GM12878 (cell line): ENCODE measurements at regions not wholly inside any gene's neighbourhood (a gene's known extent, or its start where the extent isn't known, plus 50 kb on each side); places are given as distances from the start of the nearest gene placed in this dataset.

Experiments used
- ATAC-seq: fragments of 200-7000 bp; cut with Tn5 transposase; 3 replicates; pipeline ENCODE4 v1.9.1; 2020; ENCODE audit warnings: mild to moderate bottlenecking, moderate library complexity
- BruUV-seq: library from RNA; stranded (reverse); fragments of 400-500 nt; replicated peaks from 2 replicates; lab custom pipeline; 2021; lab: Mats Ljungman, UMichigan
- CTCF ChIA-PET: fragments of 300-600 bp; sonication (Branson Sonifier 250); formaldehyde crosslinking; extraction: SDS; loops from one replicate; lab custom pipeline; 2021; ENCODE audit warnings: inconsistent platforms; lab: Yijun Ruan, JAX
- POLR2A ChIA-PET: fragments of 350-600 bp; formaldehyde crosslinking; extraction: SDS; loops from one replicate; lab custom pipeline; 2021; ENCODE audit warnings: inconsistent platforms; lab: Charles Lee
- RAD21 ChIA-PET: fragments of 300-600 bp; sonication (Branson Sonifier 250); formaldehyde crosslinking; loops from one replicate; lab custom pipeline; 2023; ENCODE audit warnings: antibody characterized with exemption; ENCODE audit not compliant: unreplicated experiment; lab: Charles Lee
- SMC1A ChIA-PET: fragments of 300-600 bp; sonication (Branson Sonifier 250); formaldehyde crosslinking; loops from one replicate; lab custom pipeline; 2023; ENCODE audit not compliant: unreplicated experiment, uncharacterized antibody; lab: Charles Lee
- DNase-seq: peaks from one replicate; pipeline ENCODE4 v3.0.0-alpha.2; 2011; ENCODE audit warnings: low read depth, low spot score
- FAIRE-seq: peaks from 3 replicates; lab custom pipeline; 2011; peaks lifted over from hg19 to GRCh38; lab: Jason Lieb, UNC
- H2AFZ ChIP-seq: 2 replicates; pipeline ENCODE4 v1.6.0; 2011; ENCODE audit warnings: low read depth, low read length, control low read depth; ENCODE audit not compliant: control insufficient read depth
- H3K27ac ChIP-seq: 2 replicates; pipeline ENCODE4 v1.5.1; 2011; ENCODE audit warnings: control low read depth; ENCODE audit not compliant: control insufficient read depth, insufficient read depth
- H3K27me3 ChIP-seq, 2 experiments: replicated peaks in 1 of 2; 2 replicates each; pipeline versions ENCODE4 v1.6.0 to v1.6.1; 2011; ENCODE audit warnings: low read length in 1 of 2; ENCODE audit not compliant: control insufficient read depth in 2 of 2, insufficient read depth in 2 of 2
- H3K36me3 ChIP-seq, 2 experiments: 2 replicates each; pipeline ENCODE4 v1.5.1; 2011; ENCODE audit warnings: low read length in 1 of 2; ENCODE audit not compliant: control insufficient read depth in 2 of 2, insufficient read depth in 2 of 2
- H3K4me1 ChIP-seq: 2 replicates; pipeline ENCODE4 v1.6.1; 2011; ENCODE audit warnings: mild to moderate bottlenecking, low read length, moderate library complexity, mixed read lengths; ENCODE audit not compliant: control insufficient read depth, insufficient read depth
- H3K4me2 ChIP-seq: 2 replicates; pipeline ENCODE4 v1.6.0; 2011; ENCODE audit warnings: control low read depth; ENCODE audit not compliant: control insufficient read depth, insufficient read depth
- H3K4me3 ChIP-seq: fragments of 200-600 bp; sonication (generic); 2 replicates; pipeline ENCODE4 v1.5.1; 2016
- H3K79me2 ChIP-seq: 2 replicates; pipeline ENCODE4 v1.6.0; 2011; ENCODE audit warnings: low read length; ENCODE audit not compliant: control insufficient read depth, insufficient read depth
- H3K9ac ChIP-seq: 2 replicates; pipeline ENCODE4 v1.8.0; 2011; ENCODE audit warnings: low read length, control low read depth, mixed read lengths; ENCODE audit not compliant: control insufficient read depth, insufficient read depth
- H3K9me3 ChIP-seq: replicated peaks from 3 replicates; pipeline ENCODE4 v1.5.1; 2011; ENCODE audit warnings: mild to moderate bottlenecking, low read length; ENCODE audit not compliant: control insufficient read depth, insufficient read depth
- H4K20me1 ChIP-seq: 2 replicates; pipeline ENCODE4 v1.6.0; 2011; ENCODE audit not compliant: control insufficient read depth, insufficient read depth
- CEBPB ChIP-seq, 2 experiments: fragments of 150-350 bp in 1 of 2; IDR thresholded peaks; 2 replicates each; pipeline ENCODE4 v1.6.1; 2012 to 2014; ENCODE audit warnings: low read depth in 2 of 2, low read length in 2 of 2, borderline replicate concordance in 1 of 2, inconsistent platforms in 1 of 2
- MYC ChIP-seq: IDR thresholded peaks from 2 replicates; pipeline ENCODE4 v1.6.1; 2011; ENCODE audit warnings: mild to moderate bottlenecking, low read length, moderate library complexity, inconsistent platforms; ENCODE audit not compliant: insufficient read depth, insufficient replicate concordance, insufficient read length, severe bottlenecking
- ZBED1 ChIP-seq: IDR thresholded peaks from 2 replicates; pipeline ENCODE4 v1.6.1; 2016; ENCODE audit warnings: borderline replicate concordance
- ZSCAN29 ChIP-seq: fragments of 450-650 bp; IDR thresholded peaks from 2 replicates; pipeline ENCODE4 v1.6.1; 2017; ENCODE audit warnings: mild to moderate bottlenecking, moderate library complexity
- WGBS: methylation state at CpG from one replicate; pipeline ENCODE4 v1.1.6; 2016; ENCODE audit warnings: low lambda C conversion rate; ENCODE audit not compliant: insufficient replicate concordance, insufficient coverage; ENCODE audit errors: missing lambda C conversion rate; 5-methylcytosine and 5-hydroxymethylcytosine counted together
- in situ Hi-C: fragments of 300-500 bp; cut with MboI; formaldehyde crosslinking; loops from 9 replicates; pipeline ENCODE4 v1.14.3; 2018; ENCODE audit warnings: mixed read lengths
- intact Hi-C: fragments of 100-400 bp; cut with micrococcal nuclease; formaldehyde crosslinking; loops from one replicate; pipeline ENCODE4 v1.14.2; 2022; ENCODE audit not compliant: unreplicated experiment
- TF ChIP-seq, protein P1 (sequence below): fragments of 450-650 bp; conservative IDR thresholded peaks from 2 replicates; pipeline ENCODE4 v1.6.1; 2017; ENCODE audit warnings: mild to moderate bottlenecking, moderate library complexity

DNA sequence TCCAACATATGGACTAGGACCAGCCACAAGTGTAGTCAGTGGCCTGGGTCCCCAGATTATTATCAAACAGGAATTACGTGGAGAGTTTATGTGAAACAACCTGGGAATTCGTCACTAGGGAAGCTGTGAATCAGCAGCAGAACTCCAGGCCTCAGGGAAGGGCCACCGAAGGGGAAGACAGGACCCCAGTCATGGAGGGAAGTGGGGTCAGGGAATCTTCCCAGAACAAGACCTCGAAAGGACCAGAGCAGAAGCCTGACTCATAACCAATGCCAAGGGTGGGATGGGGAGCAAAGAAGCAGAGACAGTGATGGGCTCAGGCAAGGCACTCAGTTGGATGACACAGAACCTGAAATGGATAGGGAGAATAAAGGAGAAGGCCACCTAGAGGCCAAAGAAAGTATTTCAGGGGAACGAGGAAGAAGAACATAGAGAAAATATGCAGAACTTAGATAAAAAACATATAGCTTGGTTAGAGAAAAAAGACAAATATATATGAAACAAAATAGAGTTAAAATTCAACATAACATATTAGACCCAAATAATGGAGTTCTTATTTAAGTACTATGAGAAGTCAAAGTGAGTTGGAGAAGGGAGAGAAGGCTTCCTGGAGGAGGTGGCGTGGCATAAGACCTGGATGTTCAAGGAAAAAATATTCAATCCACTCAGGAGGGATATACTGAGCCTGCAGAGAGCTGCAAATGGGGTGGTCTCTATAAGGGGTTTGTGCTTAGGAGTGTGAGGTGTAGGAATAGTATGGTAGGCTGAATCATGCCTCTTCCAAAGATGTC, 66.7 kb upstream of the CAST start (continued):
- TF ChIP-seq, protein P1, sequence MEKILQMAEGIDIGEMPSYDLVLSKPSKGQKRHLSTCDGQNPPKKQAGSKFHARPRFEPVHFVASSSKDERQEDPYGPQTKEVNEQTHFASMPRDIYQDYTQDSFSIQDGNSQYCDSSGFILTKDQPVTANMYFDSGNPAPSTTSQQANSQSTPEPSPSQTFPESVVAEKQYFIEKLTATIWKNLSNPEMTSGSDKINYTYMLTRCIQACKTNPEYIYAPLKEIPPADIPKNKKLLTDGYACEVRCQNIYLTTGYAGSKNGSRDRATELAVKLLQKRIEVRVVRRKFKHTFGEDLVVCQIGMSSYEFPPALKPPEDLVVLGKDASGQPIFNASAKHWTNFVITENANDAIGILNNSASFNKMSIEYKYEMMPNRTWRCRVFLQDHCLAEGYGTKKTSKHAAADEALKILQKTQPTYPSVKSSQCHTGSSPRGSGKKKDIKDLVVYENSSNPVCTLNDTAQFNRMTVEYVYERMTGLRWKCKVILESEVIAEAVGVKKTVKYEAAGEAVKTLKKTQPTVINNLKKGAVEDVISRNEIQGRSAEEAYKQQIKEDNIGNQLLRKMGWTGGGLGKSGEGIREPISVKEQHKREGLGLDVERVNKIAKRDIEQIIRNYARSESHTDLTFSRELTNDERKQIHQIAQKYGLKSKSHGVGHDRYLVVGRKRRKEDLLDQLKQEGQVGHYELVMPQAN = no peak
- TF ChIP-seq ZSCAN29 = no peak
- TF ChIP-seq CEBPB (IDR thresholded peaks at IDR 0.05; ENCODE audit: borderline replicate concordance in 1 of 2, low read depth in 2 of 2, low read length in 2 of 2) = no peak
- TF ChIP-seq MYC = no peak
- TF ChIP-seq, all 136 proteins: peak for 3

DNA sequence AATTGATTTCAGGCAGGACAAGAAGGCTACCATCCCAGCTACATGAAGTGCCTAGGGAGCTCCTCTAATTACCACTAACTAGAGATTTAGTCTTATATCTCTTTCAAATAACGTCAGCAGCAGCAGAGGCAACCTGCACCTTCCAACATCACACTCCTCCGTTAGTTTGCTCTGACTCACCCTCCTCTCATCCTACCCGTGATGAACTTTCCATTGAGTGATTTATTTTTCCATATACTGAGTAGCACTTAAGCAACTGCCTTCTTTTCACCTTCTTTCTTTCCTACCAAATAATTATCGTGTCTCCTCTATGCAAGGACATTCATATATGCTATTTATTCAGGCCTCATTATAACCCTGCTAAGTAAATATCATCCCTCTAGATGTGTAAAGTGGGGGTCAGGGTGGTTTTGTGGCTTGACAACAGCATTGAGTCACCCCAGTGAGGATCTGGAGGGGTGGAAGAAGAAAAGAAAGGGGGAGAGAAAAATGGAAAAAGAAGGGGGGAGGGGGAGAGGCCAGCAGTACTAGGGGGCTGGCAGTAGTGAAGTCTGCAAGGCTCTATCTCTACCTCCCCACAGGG, 64.6 kb upstream of the CAST start:
- ChIA-PET CTCF (interaction anchor here (0.7 to 15.3 kb wide), 3 partner anchors 216 to 564 kb away, joined by 3 to 360 read pairs (median 3); no protein-coding TSS in a partner anchor), POLR2A (no interaction called here), SMC1A (interaction anchor here (1.1 to 2.2 kb wide), 3 partner anchors 18 to 260 kb away, joined by 3 to 6 read pairs (median 3); no protein-coding TSS in a partner anchor)
- Histone ChIP-seq H3K4me3 (no peak overlapping the region), H3K9ac (no peak overlapping the region), H3K9me3 (no peaks in the 10 kb centered on the region)
- ATAC-seq (no peak), DNase-seq (no peak), FAIRE-seq (no peak)
- WGBS = 20% methylated on average over 4 of the region's 4 CpGs
- in situ Hi-C loops (loop anchor here (5.0 kb wide), 1 partner anchor 250 kb away; no protein-coding TSS in a partner anchor), intact Hi-C loops (no loop called here)
- TF ChIP-seq ZBED1 = no peak
- TF ChIP-seq, all 136 proteins: peak for 0
- H3K4me1 ChIP-seq = no peaks in the 10 kb centered on the region
- H4K20me1 ChIP-seq = no peaks in the 10 kb centered on the region
- H2AFZ ChIP-seq = no peak overlapping the region
- no peaks in the 10 kb centered on the region; a peak in 1 of 4 replicates for H3K27me3 ChIP-seq
- RAD21 ChIA-PET = interaction anchor here (1.1 to 6.0 kb wide), 3 partner anchors 90 to 253 kb away, joined by 3 to 59 read pairs (median 4); no protein-coding TSS in a partner anchor
- BruUV-seq = no TSS peak
- no peak overlapping the region for H3K4me2 ChIP-seq
- no peaks in the 10 kb centered on the region for H3K36me3 ChIP-seq
- H3K27ac ChIP-seq = no peak overlapping the region
- H3K79me2 ChIP-seq = no peaks in the 10 kb centered on the region
